HG03066 (cell line): ENCODE measurements at regions not wholly inside any gene's neighbourhood (a gene's known extent, or its start where the extent isn't known, plus 50 kb on each side); places are given as distances from the start of the nearest gene placed in this dataset.
A peak's percentile ranks its signal among the peaks of the same experiment; 100 is the strongest.

ENCODE experiments used
- ATAC-seq: cut with Tn5 transposase; IDR thresholded peaks from one replicate; pipeline ENCODE4 v1.9.1; 2021; ENCODE audit warnings: low read depth; ENCODE audit not compliant: unreplicated experiment

DNA sequence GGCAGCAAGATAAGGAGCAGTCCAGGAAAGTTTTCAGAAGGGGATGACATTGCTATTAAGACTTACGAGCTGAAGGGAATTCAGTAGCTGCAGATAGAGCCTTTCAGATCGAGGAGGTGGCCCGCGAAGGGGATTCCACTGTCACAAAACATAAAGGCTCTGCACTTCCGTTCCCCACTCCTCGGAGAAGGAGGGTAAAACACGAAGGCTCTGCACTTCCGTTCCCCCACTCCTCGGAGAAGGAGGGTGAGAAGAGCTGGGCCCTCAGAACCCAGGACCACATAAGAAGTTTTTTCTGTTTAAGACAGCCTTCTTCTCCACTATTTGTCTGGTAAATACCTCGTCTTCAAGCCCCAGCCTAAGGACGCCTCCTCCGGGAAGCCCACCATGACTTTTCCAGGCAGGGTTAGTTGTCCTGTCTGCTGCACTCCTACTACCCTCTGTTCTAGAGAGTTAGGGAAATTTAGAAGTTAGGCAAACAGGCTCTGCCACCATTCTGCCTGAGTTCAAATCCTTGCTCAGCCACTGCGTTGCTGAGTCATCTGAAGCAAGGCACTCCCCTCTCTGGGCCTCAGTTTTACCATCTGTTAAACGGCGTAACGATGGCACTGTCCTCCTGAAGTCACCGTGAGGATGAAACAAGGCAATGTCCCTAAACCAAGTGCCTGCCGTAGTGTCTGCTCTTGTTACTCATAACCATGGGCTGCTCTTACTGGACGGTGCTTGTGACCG, 134.1 kb upstream of the HES1 start:
- no peak for ATAC-seq

DNA sequence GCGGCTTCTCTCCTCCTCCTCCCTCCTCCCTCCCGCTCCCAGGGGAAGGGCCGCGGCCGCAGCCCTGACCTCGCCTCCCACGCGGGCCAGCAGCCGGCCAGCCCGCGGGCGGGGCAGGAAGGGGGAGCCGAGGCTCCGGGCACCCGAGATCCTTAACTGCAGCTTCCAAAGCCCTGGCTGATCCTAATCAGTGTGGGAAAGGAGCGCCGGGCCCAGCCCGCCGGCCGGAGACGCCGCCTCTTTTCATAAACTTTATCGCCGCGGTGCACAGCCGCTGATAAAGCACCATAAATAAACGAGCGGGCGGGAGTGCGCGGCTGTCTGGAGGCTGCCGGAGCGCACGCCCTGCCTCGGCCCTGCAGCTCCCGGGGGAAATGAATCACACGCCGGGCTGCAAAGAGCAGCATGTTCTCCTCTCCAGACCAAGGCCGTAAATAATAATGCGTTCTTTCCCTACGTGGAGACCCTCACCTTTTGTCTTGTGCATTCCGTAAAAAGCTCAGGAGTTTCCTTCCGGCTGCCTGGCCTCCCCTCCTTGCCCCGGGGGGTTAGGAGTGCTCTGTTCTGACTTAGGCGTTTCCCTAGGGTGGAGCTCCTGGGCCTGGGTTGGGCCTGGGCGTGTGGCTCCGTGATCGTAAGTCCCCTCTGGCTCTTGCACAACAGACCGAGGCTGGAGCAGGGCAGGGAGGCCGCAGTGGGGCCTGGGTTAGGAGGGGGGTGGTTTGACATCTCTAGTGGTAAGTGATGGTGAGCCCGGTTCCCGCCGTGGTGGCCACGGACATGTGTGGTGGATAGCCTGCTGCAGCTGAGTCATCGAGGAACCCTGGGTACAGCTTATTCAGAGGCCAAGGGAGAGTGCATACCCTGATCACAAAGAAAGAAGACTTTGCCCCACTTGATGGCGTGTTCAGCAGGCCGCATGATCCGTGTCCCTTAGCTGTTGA, 132.6 kb upstream of the HES1 start:
- ATAC-seq: peak; percentile 71

DNA sequence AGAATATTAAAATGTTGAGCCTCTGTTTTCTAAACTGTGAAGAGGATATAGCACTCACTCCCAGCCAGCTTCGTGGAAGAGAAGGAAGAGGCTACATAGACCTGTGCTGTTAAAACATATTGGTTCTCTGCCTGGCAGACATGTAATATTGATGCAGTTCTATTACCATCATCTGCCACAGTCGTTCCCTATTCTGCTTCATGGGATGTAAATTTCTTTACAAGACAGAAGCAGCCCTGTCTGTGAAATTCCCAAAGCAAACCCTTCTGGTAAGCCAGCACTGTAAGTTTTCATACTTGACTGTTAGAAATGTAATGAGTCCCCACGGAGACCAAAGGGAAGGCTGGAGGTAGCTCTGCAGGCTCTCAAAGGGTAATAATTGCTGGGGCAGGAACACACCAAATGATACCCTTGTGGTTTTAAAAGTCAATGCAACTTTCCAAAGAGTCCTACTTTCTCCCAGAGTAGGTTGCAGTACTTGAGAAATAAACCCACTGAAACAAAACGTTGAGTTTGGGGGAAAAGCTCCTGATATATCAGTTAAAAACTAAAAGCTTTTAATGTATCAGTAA, 129.9 kb upstream of the HES1 start:
- ATAC-seq: no peak

DNA sequence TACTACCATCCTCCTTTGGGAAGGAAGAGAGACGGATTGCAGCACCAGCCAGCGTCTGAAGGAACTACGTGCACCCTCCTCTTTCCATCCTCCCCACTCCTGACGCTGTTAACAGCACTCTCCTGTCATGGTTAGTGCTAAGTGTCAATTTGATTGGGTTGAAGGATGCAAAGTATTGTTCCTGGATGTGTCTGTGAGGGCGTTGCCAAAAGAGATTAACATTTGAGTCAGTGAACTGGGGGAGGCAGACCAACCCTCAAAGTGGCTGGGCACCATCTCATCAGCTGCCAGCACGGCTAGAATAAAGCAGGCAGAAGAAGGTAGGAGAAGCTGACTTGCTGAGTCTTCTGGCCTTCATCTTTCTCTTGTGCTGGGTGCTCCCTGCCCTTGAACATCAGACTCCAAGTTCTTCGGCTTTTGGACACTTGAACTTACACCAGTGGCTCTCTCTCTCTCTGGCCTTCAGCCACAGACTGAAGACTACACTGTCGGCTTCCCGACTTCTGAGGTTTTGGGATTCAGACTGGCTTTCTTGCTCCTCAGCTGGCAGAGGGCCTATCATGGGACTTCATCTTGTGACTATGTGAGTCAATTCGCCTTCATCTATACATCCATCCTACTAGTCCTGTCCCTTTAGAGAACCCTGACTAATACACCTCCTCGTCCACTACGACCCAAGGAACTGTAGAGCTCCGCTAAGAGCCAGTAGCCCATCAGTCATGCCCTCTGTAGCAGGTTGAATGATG, 128.2 kb upstream of the HES1 start:
- no peak for ATAC-seq

DNA sequence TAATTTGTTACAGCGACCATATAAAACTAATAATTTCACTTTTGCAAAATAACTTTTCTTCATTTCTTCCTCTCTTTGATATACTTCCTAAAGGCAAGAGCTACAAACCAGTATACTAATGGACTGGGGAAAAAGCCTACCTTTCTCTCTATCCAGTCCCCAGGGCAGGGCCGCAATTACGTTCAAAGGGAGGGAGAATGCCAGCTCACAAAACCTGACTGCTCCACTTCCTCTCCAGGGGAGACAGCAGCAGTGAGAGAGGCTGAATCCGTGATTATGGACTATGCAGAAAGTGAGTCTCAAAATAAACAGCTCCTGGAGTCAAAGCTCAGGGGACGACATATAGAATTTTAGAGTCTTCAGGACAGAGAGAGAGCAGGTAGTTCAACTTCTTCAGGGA, 126.9 kb upstream of the HES1 start:
- ATAC-seq: no peak

DNA sequence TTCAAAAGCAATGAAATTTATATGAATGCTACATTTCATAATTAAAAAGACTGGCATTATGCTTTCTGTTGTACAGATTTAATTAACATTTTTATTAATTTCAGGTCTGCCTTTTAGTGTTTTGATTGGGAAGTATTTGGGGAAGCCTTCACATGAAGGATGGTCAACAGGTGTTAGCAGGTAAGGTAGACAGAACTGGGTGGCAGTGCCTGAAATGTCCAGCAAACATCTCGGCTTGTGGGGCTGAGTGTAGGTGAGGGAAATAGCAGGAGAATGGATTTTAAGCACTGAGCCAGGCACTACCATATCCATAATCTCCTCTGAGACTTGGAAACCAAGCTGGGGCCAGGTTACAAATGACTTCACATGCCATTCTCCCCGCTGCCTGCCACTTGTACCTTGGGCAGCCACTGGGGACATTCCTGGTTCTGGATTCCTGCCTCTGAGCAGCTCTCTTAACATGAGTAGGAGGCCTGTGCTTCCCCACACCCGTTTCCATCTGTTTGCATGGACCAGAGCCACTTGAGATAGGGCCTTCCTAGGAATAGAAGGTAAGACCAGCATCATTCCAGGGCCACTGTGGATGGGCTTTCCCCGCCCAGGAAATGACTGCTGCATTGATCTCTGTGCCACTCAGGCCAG, 125.9 kb upstream of the HES1 start:
- ATAC-seq: no peak

DNA sequence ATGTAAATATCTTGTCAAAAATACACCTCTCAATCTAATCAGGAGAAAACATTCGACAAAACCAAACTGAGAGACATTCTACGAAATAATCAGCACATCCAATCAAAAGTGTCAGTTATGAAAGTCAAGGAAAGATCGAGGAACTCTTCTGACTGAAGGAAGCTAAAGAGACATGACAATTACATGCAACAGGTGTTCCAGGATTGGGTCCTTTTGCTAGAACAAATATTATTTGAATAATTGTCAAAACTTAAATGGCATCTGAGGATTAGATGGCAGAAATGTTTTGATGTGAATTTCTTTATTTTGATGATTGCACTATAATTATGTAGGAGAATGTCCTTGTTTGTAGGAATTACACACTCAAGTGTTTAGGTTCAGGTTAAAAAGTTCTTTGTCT, 124.1 kb upstream of the HES1 start:
- ATAC-seq: no peak

DNA sequence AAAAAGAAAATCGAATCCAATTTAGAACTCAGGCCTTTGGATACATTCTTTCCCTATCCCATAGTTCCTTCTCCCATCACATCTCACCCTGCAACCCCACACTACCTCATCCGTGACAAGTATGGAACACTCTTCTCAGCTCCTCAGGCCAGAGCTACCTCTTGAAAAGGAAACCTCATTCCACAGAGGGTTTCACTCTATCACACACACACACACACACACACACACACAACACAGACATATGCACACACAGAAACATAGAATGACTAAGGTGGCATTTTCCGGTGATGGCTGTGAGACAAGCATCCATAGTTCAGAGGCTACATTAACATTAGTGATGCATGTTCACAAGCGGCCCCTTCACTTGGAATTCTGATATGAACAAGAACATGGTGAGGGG, 122.0 kb upstream of the HES1 start:
- no peak for ATAC-seq

DNA sequence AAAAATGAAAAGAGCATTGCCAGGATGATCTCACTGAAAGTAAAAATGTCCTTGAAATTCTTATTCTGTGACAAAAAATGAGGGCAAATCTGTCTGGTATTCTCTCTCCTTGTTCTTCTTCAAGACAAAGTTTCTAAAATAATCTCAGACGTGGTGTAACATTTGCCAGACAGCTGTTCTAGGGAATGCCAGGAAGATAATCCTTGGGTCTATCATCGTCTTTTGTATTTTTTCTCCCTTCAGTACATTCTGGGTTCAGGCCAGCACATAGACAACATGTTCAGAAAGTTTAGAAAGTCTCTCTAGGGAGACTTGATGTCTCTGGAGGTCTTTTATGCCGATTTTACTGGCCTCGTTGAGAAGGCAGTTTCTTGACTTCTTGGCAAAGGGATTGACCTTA, 121.2 kb upstream of the HES1 start:
- ATAC-seq: no peak

DNA sequence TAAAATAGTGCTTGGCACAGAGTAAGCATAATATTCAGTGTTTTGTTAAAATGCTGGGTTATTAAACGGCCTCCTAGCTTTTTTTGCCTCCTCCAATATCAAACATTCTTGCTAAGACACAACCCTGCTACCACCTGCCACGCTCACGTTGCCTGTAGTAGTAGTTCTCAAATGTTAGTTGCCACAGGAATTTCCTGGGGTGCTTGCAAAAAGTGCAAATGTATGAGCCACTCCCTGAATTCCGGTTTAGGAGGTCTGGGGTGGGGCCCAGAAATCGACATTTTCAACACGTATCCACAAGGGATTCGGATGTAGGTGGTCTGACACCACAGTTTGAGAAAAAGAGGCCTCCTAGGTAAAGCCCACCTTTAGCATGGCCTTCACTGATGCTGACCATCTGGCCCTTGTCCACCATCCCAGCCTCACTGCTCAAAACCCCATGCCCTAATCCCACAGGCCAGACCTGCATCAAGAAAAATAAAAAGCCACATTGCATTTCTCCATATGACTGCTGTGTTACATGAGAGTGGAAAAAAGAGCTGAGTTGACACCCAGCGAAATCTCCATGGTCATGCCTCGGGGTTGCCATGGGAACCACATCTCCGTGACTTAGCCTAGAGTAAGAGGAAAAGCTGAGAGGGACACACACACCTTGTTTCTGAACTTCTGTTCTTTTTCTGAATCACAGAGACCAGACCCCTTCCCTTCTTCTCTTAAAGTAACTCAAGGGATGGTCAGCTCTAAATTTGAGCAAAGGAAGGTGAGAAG, 116.4 kb upstream of the HES1 start:
- ATAC-seq: no peak

DNA sequence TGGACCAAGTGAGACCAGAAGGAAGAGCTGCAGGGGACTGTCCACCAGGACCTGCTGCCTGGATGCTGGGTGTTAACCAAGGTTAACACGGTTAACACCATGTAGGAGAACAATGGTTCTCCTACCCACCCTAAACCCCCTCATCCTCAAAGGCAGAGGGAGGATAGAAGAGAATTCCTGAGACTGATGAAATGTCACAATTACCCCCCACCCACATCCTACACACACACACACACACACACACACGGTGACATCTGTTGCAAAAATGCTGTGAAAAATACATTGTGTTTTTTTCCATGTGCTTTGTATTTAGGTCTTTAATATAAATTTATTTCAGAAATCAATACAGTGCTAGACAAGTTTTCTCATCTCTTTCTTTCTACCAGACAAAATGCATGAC, 113.9 kb upstream of the HES1 start:
- no peak for ATAC-seq

DNA sequence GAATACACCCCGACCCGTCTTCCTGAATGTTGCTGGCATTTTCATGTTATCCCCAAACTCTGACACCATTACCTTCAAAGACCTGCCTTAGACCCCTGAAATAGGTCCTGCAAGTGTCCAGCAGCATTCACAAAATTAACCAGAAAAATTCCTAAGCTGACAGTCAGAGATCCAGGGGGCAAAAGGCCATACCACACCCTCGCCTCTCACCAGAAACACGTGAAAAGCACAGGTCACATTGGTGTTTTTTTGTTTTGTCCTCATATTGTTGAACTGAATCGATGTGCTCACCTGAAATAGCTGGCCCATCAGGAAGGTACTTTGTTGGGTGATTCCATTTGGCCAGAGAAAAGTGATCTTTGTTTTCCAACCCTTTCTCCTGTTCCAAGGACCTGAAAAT, 113.1 kb upstream of the HES1 start:
- no peak for ATAC-seq

DNA sequence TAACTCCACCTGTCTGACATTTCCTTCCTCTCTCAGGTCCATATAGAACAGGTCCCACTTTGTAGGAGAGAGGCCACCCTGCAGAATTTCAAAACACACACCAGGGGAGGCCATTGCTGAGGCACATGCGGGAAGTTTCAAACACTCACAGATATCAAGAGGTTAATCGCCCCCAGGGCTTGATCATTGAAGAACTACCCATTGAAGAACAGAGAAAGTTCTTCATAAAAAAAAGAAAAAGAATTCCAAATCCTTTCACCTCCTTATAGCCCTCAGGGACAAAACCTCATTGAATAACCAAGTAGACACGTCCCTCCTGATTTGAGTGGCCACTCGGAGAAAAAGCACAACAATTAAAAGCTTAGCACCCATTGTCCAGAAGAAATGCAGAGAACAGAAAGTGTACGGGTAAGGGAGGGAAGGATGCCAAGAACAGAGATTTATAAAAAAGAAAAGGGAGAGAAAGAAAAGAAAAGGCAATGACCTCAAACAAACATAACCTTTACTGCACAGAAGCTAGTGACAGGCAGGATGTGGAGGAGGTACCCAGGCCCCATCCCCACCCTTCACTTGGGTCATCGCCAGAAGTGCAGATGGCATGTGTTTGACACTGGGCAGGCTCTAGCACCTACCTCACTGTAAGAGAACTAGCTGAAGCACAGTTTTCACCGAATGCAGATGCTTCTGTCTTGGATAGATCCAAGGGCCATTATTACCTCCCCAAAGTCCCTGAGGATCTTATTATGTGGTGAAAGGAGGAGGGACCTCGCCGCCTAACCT, 112.3 kb upstream of the HES1 start:
- no peak for ATAC-seq

DNA sequence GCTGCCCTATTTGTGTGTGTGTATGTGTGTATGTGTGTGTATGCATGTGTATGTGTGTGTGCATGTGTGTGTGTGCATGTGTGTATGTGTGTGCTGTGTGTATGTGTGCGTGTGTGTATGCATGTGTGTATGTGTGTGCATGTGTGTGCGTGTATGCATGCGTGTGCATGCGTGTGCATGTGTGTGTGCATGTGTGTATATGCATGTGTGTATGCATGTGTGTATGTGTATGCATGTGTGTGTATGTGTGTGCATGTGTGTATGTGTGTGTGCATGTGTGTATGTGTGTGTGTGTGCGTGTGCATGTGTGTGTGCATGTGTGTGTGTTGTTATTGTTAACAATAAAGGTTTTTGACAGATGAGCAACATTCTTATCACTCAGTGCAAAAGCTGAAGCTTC, 110.8 kb upstream of the HES1 start:
- no peak for ATAC-seq

DNA sequence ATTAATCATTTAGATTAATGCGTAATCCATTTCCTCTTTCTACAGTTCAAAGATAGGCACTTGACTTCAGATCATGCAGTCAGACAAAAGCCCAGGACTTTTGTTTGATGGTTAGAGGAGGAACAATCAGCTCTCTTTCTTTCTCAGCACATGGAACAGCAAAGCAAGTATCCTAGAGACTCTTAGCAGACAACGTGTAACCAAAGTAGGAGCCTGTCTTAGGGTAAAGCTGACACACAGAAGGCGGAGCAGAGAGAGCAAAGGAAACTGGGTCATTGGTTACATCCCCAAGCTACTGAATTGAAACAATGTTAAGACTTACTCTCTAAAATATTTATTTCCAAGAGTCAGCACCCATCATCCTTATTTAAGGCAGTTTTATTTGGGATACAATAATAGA, 110.0 kb upstream of the HES1 start:
- no peak for ATAC-seq

DNA sequence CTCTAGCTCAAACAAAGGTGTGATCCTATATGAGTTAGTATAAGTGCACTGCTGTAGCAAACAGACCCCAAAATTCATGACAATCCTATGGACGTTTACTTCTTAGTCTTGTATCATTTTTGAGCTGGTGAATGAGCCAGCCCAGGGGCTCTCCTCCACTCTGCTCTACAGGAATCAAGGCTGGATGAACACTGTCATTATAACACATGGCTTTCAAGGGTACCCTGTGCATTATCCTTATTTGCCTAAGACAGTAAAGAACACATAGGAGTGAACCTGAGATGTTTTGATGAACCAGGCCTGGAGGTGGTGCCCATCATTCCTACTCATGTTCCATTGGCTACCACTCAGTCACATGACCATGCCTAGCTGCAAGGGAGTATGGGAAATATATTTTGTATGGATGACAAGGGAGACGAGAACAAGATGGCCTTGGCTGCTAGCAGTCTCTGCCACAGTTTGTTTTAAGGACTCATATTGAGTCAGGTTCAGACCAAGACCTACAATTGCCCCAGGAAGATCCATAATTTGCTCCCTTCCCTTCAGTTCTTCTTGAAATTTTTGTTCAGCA, 107.4 kb upstream of the HES1 start:
- no peak for ATAC-seq

DNA sequence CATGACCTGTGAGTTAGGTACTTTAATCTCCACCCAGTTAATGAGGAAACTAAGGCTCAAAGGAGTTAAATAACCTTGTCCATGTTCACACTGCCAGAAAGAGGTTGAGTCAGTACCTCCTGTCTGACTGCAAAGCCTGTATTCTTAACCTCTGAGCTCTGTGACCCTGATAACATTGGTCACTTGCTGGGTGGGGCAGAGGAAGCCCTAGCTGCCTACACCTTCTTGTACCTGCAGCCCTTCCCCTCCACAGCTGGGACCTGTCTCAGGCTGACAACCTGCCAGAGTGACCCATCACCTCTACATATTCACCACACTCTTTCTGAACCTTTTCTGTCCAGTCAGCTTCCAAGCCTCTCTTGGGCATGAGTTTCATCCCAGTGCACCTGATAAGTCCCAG, 106.1 kb upstream of the HES1 start:
- no peak for ATAC-seq

DNA sequence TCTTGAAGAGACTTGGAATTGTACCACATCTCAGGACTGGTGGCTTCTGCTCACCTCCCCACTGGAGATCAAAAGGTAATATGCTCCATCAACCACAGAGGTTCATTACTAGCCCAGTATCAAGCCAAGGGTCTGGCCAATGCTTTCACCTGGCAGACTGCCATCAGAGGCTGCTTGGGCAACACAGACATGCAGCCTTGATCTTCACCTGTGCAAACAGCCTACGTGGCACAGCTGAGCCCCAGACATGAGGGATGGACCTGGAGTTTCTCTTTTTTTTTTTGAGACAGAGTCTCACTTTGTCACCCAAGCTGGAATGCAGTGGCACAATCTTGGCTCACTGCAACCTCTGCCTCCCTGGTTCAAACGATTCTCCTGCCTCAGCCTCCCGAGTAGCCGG, 105.6 kb upstream of the HES1 start:
- no peak for ATAC-seq

DNA sequence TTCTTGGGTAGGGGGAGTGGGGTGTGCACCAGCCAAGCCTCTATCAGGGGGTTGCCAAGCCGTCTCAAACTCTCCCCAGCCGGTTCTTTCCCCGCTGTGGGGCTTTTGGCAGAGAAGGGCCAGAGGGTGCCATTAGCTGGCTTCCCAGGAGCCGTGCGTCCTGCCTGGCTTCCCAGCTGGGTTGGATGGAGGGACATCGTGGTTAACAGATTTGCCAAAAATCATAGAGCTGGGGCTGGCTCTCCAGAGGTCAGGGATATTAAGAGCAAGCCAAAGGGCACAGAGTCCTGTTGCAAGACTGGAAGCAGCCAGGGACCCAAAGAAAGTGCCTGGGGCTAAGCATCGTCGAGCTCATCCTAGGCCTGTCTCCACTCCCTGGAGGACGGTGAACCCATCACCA, 104.6 kb upstream of the HES1 start:
- ATAC-seq: no peak
